ENCODE measurements at regions not wholly inside any gene's neighbourhood (a gene's known extent, or its start where the extent isn't known, plus 50 kb on each side); places are given as distances from the start of the nearest gene placed in this dataset.

DNA sequence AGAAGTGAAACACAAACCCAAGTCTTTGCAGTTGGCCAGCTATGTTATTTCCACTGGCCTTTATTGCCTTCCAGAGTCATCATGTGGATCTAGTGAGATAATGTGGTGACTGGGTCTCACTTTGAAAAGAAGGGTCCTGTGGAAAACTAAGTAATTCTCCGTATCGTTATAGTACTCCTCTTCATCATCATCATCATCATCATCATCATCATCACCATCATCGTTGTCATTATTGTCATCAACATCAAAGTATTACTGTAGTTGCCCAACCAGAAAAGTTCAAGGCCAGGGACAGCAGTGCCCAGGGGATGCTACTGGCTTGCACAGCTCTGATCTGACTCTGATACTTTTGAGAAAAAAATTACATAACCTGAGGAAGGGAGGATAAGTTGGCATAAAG, 295.6 kb upstream of the F9 start:
- H3K27ac Mint-ChIP-seq (ENCODE audit: unreplicated experiment), result no peak overlapping the region
- no peaks in the 10 kb centered on the region for H3K27me3 Mint-ChIP-seq (ENCODE audit: low read depth)
- no peak overlapping the region for H3K4me3 Mint-ChIP-seq (ENCODE audit: unreplicated experiment)
- TF ChIP-seq, protein P1, sequence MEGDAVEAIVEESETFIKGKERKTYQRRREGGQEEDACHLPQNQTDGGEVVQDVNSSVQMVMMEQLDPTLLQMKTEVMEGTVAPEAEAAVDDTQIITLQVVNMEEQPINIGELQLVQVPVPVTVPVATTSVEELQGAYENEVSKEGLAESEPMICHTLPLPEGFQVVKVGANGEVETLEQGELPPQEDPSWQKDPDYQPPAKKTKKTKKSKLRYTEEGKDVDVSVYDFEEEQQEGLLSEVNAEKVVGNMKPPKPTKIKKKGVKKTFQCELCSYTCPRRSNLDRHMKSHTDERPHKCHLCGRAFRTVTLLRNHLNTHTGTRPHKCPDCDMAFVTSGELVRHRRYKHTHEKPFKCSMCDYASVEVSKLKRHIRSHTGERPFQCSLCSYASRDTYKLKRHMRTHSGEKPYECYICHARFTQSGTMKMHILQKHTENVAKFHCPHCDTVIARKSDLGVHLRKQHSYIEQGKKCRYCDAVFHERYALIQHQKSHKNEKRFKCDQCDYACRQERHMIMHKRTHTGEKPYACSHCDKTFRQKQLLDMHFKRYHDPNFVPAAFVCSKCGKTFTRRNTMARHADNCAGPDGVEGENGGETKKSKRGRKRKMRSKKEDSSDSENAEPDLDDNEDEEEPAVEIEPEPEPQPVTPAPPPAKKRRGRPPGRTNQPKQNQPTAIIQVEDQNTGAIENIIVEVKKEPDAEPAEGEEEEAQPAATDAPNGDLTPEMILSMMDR (IDR thresholded peaks at IDR 0.05), result no peak
- no peaks in the 10 kb centered on the region for H3K4me1 Mint-ChIP-seq (ENCODE audit: low read depth)
- no peak for DNase-seq (ENCODE audit: low spot score)
- peaks cover 26% of the 10 kb centered on the region for H3K9me3 Mint-ChIP-seq (ENCODE audit: low read depth)
- no peaks in the 10 kb centered on the region for H3K36me3 Mint-ChIP-seq (ENCODE audit: low read depth)

DNA sequence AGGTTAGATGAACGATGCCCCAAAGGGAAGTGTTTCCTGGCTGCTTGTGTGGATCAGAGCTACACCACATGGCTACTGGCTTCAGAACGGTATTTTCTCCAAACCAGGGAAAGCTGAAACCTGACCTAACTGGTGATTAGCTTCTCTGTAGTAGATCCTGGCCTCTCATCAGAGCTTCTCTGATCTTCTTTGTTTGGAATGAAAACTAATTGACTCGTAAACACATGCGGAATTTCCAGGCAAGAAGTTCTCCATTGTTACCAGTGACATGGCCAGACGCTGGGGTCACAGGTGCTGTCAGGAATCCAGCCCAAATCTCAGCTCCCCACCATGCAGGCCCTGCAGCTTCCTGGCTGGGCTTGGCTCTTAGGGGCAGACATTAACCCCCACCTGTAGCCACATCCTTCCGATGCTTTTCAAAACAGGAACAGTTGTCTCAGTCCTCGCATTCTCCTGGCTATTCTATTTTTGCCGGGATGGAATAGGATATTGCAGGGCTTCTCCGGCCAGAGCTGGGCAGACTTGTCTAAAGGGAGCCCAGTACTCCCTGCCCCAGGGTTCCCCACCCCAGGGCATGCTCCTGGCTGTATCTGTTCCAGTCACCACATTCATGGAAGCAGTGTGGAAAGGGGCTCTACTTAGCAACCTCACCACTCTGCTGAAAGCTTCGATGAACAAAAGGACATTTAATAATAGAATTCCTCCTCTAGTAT, 305.4 kb upstream of the F9 start:
- no peaks in the 10 kb centered on the region for H3K4me1 Mint-ChIP-seq (ENCODE audit: low read depth)
- H3K27ac Mint-ChIP-seq (ENCODE audit: unreplicated experiment), result no peak overlapping the region
- H3K4me3 Mint-ChIP-seq (ENCODE audit: unreplicated experiment), result no peak overlapping the region
- H3K9me3 Mint-ChIP-seq (ENCODE audit: low read depth), result peaks cover 7% of the 10 kb centered on the region
- TF ChIP-seq, protein P1 (IDR thresholded peaks at IDR 0.05), result no peak
- DNase-seq (ENCODE audit: low spot score), result no peak
- no peaks in the 10 kb centered on the region for H3K36me3 Mint-ChIP-seq (ENCODE audit: low read depth)
- peaks cover 5% of the 10 kb centered on the region for H3K27me3 Mint-ChIP-seq (ENCODE audit: low read depth)

DNA sequence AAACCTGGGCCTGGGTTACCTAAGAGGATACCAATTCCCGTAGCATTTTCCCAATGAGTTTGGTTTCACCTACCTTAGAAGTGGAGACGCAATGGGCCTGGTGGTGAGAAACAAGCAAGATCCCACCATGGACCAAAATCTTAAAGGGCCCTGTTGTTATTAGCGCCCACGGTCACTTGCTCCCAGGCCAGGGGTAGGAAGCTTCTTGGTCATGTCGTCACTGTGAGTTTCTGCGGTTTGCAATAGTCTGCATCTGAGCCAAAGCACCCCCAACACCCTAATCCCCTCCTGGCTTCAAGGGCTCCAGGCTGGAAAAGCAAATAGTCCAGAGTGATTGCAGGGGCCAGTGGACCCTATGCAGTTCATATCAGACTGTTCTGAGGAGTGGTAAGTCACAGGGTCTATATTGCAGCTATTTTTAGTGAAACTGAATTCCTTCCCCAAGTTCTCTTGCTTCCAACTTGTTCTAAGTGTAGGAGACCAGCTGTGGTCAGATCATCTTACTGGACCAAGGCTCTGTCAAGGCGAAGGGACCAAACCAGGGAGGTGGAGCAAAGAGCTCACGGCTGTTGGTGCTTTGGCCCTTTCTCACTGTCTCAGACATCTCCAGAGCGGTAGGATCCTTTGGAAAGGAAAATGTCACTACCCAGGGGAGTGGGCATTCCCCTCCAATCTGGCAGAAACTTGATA, 307.9 kb upstream of the F9 start:
- DNase-seq (ENCODE audit: low spot score), result no peak
- no peak overlapping the region for H3K27ac Mint-ChIP-seq (ENCODE audit: unreplicated experiment)
- TF ChIP-seq, protein P1 (IDR thresholded peaks at IDR 0.05), result no peak
- peaks cover 5% of the 10 kb centered on the region for H3K27me3 Mint-ChIP-seq (ENCODE audit: low read depth)
- H3K36me3 Mint-ChIP-seq (ENCODE audit: low read depth), result no peaks in the 10 kb centered on the region
- H3K9me3 Mint-ChIP-seq (ENCODE audit: low read depth), result no peaks in the 10 kb centered on the region
- H3K4me1 Mint-ChIP-seq (ENCODE audit: low read depth), result no peaks in the 10 kb centered on the region
- H3K4me3 Mint-ChIP-seq (ENCODE audit: unreplicated experiment), result no peak overlapping the region

DNA sequence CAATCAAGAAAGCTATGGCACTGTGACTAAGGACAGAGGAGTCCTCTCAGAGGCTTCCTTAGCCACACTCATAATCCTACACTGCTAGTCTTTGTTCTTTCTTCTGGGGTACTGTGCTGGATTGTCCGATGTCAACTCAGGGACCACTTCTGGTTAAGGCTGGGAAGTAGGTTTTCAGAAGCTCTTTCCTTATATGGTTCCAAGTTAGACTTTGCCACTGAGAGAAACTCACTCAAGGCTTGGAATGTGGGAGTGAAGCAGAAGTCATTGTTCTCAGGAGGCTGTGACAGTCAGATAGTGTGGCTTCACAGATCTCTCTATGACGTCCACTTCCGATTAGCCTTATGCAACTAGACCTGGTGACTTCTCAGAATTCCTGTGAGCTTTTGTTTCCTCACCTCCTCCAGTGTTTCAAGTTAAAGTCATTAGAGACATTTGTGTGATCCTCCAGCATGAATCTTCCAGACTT, 317.3 kb upstream of the F9 start:
- TF ChIP-seq, protein P1 (IDR thresholded peaks at IDR 0.05), result no peak
- Mint-ChIP-seq H3K27me3 (ENCODE audit: low read depth) (peaks cover 18% of the 10 kb centered on the region), H3K27ac (ENCODE audit: unreplicated experiment) (no peak overlapping the region), H3K4me1 (ENCODE audit: low read depth) (no peaks in the 10 kb centered on the region), H3K4me3 (ENCODE audit: unreplicated experiment) (no peak overlapping the region), H3K36me3 (ENCODE audit: low read depth) (no peaks in the 10 kb centered on the region), H3K9me3 (ENCODE audit: low read depth) (no peaks in the 10 kb centered on the region)
- DNase-seq (ENCODE audit: low spot score), result no peak

DNA sequence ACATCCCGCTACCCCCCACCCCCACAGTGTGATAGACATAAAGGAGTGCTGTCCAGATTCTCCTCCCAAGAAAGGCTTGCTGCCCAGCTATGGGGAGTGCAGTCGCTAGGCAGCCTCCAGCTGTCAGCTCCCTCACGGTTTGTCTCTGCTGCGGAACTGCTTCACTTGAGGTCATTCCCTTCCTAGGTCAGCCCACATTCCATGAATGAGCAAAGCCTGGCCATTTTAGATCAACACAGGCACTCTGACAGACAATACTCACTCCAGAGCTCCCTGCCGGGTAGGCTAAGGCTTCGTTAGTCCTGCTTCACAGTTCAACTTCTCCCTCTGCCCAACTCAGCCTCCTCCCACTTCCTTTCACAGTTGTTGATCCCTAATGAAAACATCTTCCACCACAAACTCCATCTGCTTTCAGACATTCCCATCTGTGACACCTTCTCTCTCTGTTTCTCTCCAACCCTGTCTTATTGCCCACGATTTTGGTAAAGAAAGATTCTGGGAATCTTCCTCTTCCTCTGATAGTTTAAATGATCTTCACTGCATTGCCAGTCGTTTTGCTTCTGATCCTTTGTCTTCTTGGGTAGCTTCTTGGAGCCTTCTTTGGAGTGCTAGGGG, 318.9 kb upstream of the F9 start:
- no peak for DNase-seq (ENCODE audit: low spot score)
- Mint-ChIP-seq H3K9me3 (ENCODE audit: low read depth) (no peaks in the 10 kb centered on the region), H3K4me3 (ENCODE audit: unreplicated experiment) (no peak overlapping the region), H3K27ac (ENCODE audit: unreplicated experiment) (no peak overlapping the region), H3K4me1 (ENCODE audit: low read depth) (no peaks in the 10 kb centered on the region), H3K27me3 (ENCODE audit: low read depth) (peaks cover 31% of the 10 kb centered on the region), H3K36me3 (ENCODE audit: low read depth) (no peaks in the 10 kb centered on the region)
- TF ChIP-seq, protein P1 (IDR thresholded peaks at IDR 0.05), result no peak
